OCI-LY7 (cell line): ENCODE measurements at regions not wholly inside any gene's neighbourhood (a gene's known extent, or its start where the extent isn't known, plus 50 kb on each side); places are given as distances from the start of the nearest gene placed in this dataset.

Experiments
- CTCF ChIP-seq: fragments of 200-600 bp; sonication (generic); conservative IDR thresholded peaks from 2 replicates; pipeline ENCODE4 v1.5.1; 2014; ENCODE audit warnings: mild to moderate bottlenecking, antibody characterized with exemption, low read length, moderate library complexity, mixed read lengths
- EZH2phosphoT487 ChIP-seq: fragments of 200-600 bp; sonication (generic); IDR thresholded peaks from 2 replicates; pipeline ENCODE4 v1.6.1; 2018; ENCODE audit warnings: low read depth, borderline replicate concordance, mild to moderate bottlenecking, mixed run types, antibody characterized with exemption, low read length, moderate library complexity, mixed read lengths

- no peak for TF ChIP-seq CTCF
- TF ChIP-seq EZH2phosphoT487, result no peak
These were observed 226.2 kb downstream of the ICE1 start for GRCh38 chr5:5648694-5649093.
